SKM-1 (cell line): ENCODE measurements at regions not wholly inside any gene's neighbourhood (a gene's known extent, or its start where the extent isn't known, plus 50 kb on each side); places are given as distances from the start of the nearest gene placed in this dataset.

Experiments used
- DNase-seq: peaks from one replicate; lab custom pipeline; 2025; ENCODE audit not compliant: unreplicated experiment; lab: John Stamatoyannopoulos, UW

- no peak for DNase-seq
These were observed 223.1 kb upstream of the GLI3 start for GRCh38 chr7:42460148-42460547.

GRCh38 chr7:42457663-42458062, 220.7 kb upstream of the GLI3 start:
- no peak for DNase-seq

GRCh38 chr7:42456756-42457276, 219.8 kb upstream of the GLI3 start:
- DNase-seq = no peak

- DNase-seq = no peak
These were observed 219.3 kb upstream of the GLI3 start for GRCh38 chr7:42456267-42456666.

GRCh38 chr7:42453931-42454361, 216.9 kb upstream of the GLI3 start:
- DNase-seq = no peak

GRCh38 chr7:42452356-42452755, 215.3 kb upstream of the GLI3 start:
- no peak for DNase-seq

GRCh38 chr7:42449431-42449830, 212.4 kb upstream of the GLI3 start:
- no peak for DNase-seq

- DNase-seq = no peak
These were observed 211.9 kb upstream of the GLI3 start for GRCh38 chr7:42448901-42449300.

- no peak for DNase-seq
These were observed 208.7 kb upstream of the GLI3 start for GRCh38 chr7:42445691-42446090.

GRCh38 chr7:42440951-42441350, 203.9 kb upstream of the GLI3 start:
- no peak for DNase-seq

GRCh38 chr7:42432644-42433043, 195.6 kb upstream of the GLI3 start:
- DNase-seq = no peak

- DNase-seq = no peak
These were observed 194.9 kb upstream of the GLI3 start for GRCh38 chr7:42431873-42432272.

GRCh38 chr7:42429339-42429738, 192.3 kb upstream of the GLI3 start:
- DNase-seq = no peak

GRCh38 chr7:42426163-42426562, 189.2 kb upstream of the GLI3 start:
- no peak for DNase-seq

GRCh38 chr7:42414941-42415505, 178.0 kb upstream of the GLI3 start:
- DNase-seq = no peak

GRCh38 chr7:42414028-42414427, 177.0 kb upstream of the GLI3 start:
- no peak for DNase-seq

- no peak for DNase-seq
These were observed 172.3 kb upstream of the GLI3 start for GRCh38 chr7:42409296-42409695.

- no peak for DNase-seq
These were observed 170.8 kb upstream of the GLI3 start for GRCh38 chr7:42407833-42408232.

GRCh38 chr7:42407021-42407710, 170.2 kb upstream of the GLI3 start:
- DNase-seq = no peak

GRCh38 chr7:42406358-42406757, 169.3 kb upstream of the GLI3 start:
- no peak for DNase-seq

GRCh38 chr7:42405782-42406181, 168.8 kb upstream of the GLI3 start:
- no peak for DNase-seq

- DNase-seq = no peak
These were observed 166.8 kb upstream of the GLI3 start for GRCh38 chr7:42403831-42404230.

GRCh38 chr7:42400961-42401360, 164.0 kb upstream of the GLI3 start:
- no peak for DNase-seq
